HG03469 (cell line): ENCODE measurements at regions not wholly inside any gene's neighbourhood (a gene's known extent, or its start where the extent isn't known, plus 50 kb on each side); places are given as distances from the start of the nearest gene placed in this dataset.

Experiments
- ATAC-seq: cut with Tn5 transposase; IDR thresholded peaks from one replicate; pipeline ENCODE4 v1.9.1; 2021; ENCODE audit warnings: mild to moderate bottlenecking, moderate library complexity, moderate number of reproducible peaks; ENCODE audit not compliant: unreplicated experiment

DNA sequence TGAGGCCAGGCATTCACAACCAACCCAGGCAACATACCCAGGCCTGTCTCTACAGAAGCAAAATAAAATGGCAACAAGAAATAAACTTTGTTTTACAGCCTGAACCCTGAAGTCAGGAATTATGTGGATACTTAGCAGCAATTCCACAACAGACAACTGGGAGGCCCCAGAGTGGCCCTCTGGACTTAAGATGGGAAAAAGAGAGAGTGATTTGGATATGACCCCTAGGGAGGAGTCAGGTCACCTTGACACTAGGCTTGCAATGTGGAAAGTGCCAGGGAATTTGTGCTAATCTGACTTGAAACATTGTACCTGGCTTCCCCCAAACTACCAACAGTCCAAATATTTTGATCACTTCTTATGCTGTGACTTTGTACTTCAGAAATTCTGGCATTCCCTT, 193.1 kb downstream of the PARM1 start:
- ATAC-seq = no peak

DNA sequence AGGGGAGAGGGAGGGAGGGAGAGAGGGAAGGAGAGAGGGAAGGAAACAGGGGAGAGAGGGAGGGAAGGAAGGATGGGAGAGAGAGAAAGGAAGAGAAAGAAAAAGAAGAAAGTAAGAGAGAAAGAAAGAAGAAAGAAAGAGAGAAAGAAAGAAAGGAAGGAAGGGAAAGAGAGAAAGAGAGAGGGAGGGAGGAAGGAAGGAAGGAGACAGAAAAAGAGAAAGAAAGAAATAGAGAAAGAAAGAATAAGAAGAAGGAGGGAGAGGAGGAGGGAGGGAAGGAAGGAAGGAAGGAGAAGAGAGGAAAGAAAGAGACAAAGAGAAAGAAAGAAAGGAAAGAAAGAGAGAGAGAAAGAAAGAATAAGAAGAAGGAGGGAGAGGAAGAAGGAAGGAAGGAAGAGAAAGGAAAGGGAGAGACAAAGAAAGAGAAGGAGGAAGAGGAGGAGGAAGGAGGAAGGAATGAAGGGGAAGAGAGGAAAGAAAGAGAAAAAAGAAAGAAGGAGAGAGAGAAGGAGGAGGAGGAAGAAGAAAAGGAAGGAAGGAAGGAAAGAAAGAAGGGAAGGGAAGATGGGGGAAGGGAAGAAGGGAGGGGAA, 189.6 kb downstream of the PARM1 start:
- no peak for ATAC-seq

DNA sequence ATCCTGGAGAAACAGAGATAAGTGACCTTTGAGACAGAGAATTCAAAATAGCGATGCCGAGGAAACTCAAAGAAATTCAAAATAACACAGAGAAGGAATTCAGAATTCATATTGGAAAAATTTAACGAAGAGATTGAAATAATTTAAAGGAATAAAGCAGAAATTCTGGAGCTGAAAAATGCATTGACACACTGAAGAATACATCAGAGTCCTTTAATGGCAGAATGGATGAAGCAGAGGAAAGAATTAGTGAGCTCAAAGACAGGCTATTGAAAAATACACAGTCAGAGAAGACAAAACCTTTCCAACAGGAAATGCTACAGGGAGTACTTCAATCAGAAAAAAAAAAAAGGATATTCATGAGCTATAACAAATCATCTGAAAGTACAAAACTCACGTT, 185.8 kb downstream of the PARM1 start:
- no peak for ATAC-seq

DNA sequence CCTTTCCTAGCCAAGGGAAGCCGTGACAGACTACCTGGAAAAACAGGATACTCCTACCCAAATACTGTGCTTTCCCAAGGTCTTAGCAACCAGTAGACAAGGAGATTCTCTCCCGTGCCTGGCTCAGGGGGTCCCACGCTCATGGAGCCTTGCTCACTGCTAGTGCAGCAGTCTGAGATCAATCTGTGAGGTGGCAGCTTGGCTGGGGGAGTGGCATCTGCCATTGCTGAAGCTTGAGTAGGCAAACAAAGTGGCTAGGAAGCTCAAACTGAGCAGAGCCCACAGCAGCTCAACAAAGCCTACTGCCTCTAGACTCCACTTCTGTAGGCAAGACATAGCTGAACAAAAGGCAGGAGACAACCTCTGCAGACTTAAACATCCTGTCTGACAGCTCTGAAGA, 177.1 kb downstream of the PARM1 start:
- no peak for ATAC-seq

DNA sequence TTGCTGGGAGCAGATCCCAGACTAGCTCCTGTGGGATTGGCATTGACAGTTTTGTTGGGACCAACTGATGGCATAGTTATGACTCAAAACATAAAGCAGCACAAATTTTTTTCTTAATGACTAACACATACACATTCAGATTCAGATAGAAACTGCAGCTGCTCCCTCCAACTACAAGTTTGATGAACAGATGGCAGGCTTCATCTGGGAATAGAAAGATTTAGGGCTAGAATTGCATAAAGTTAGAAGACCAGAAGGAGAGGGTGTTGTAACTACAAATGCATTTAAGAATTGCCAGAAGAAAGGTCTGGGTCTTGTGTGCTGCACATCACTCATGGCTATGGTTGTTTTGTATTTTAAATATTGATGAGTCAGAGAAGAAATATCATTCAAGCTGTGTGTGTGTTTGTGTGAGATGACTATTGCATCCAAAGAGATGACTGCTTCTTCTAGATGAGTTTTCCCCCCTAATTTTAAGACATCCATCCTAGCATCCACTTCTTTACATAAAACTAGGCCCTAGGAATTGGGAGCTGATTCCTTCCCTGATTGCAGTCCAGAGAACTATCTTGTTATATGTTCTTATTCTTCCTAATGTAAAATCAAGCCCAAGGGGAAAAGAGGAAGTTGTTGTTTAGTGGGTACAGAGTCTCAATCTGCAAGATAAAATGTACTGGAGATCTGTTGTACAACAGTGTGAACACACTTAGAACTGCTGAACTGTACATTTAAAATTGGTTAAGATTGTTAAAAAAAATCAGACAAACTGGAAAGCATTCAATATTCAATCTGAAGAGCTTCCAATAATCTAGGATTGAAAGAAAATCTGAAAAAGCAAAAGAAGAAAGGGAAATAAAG, 175.1 kb downstream of the PARM1 start:
- ATAC-seq = peak; percentile 61

DNA sequence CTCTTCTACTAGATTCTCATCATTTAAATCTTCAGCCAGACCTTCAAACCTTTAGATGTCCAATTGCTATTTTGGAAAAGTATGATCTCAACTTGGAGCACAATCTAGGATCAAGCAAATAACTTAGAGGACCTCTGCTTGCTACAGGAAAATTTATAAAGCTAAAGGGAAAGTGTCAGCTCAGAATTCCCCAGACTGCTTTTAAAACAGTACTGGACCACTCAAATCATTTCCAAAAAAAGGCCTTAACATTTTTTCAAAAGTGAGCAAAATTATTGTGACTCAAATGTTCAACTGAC, 169.8 kb downstream of the PARM1 start:
- ATAC-seq = no peak

DNA sequence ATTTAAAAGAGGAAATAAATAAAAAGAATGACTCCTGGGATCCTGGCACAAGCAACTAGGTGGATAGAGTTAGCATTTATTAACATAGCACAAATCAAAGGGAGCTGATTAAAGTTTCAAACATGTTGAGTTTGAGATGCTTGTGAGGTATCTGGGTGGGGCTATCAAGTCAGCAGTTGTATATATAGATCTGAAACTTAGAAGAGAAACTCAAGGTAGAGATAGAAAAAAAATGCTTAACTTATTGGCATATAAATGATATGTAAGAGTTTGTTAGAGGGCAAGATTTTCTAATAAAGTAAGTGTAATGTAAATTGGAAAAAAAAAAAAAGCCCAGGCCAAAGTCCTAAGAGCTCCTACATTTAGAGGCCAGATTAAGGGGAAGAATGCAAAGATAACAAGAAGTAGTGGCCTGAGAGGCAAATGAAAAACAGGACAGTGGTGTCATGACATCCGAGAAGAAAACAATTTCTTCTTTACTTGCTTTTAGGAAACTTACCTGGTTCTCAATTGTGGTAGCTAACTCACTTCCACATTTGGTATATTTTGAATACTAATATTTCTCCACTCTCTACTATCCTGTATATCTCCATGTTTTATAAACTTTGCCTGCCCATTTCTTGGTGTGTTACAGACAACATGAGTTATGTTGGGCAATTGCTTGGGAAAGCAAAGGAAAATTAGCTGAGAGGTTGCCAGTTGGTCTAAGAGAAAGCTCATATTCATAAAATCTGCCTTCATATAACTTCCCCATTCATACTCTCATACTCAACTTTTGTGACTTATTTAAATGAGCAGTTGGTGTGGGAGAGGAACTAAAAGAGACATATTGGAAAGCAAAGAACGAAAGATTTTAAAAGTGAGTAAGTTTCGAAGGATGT, 169.2 kb downstream of the PARM1 start:
- peak; percentile 44 for ATAC-seq
